ENCODE measurements at regions not wholly inside any gene's neighbourhood (a gene's known extent, or its start where the extent isn't known, plus 50 kb on each side); places are given as distances from the start of the nearest gene placed in this dataset.

DNA sequence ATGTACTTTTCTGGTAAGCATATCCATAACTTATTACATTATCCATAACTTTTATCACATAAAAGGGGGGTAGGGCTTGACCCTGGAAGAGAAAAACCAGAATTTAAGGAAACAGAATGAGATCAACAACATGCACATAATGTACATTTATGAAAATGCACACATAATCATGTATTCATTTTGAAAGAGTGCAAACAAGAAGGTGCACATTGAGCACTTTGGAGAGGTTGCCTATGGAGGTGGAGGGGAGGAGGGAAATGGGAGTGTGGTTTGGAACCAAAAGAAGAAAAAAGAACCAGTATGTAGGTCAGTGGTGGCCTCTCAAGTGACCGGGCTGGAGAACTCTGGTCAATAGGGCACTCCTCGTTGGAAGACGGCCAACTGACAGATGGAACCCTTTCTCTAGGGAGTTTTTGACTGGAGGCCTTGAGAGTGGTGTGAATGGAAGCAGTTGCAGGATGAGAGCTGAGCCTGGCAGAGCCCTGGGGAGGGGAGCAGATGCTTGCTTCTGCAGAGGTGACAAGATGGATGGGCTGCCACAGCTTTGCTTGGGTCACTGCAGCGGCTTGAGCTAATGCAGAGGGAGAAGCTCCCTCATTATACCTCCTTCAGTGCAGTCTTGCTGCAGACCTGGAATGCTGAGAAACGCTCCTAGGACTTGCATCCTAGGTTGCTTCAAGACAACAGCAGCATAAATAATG, 192.7 kb downstream of the SEC23IP start:
- no peak for TF ChIP-seq YY1 (IDR thresholded peaks at IDR 0.05; ENCODE audit: insufficient read depth, insufficient read length)
- TF ChIP-seq ZNF274 (IDR thresholded peaks at IDR 0.05; ENCODE audit: low read depth, low read length), result no peak
